IMR-90 (cell line): ENCODE measurements at regions not wholly inside any gene's neighbourhood (a gene's known extent, or its start where the extent isn't known, plus 50 kb on each side); places are given as distances from the start of the nearest gene placed in this dataset.

Source experiments
- ATAC-seq: fragments of 200-7000 bp; cut with Tn5 transposase; 2 replicates; pipeline ENCODE4 v1.9.1; 2020; ENCODE audit warnings: low read depth, mild to moderate bottlenecking, moderate library complexity
- BruUV-seq: library from RNA; stranded (reverse); fragments of 400-500 nt; replicated peaks from 2 replicates; lab custom pipeline; 2021; lab: Mats Ljungman, UMichigan
- CTCF ChIA-PET: fragments of 300-600 bp; formaldehyde crosslinking; extraction: SDS; loops from one replicate; lab custom pipeline; 2021; ENCODE audit warnings: antibody characterized with exemption; lab: Yijun Ruan, JAX
- POLR2A ChIA-PET: fragments of 300-600 bp; sonication (Branson Sonifier 250); formaldehyde crosslinking; loops from one replicate; lab custom pipeline; 2022; ENCODE audit warnings: antibody characterized with exemption; ENCODE audit not compliant: unreplicated experiment; lab: Charles Lee
- DNase-seq: peaks from one replicate; pipeline ENCODE4 v3.0.0; 2013
- H2AFZ ChIP-seq: replicated peaks from 2 replicates; pipeline ENCODE3; 2013; ENCODE audit warnings: low read length, mild to moderate bottlenecking; ENCODE audit not compliant: poor library complexity
- H2AK5ac ChIP-seq: 2 replicates; pipeline ENCODE4 v1.6.1; 2013; ENCODE audit warnings: low read depth, low read length, inconsistent platforms
- H2AK9ac ChIP-seq: replicated peaks from 2 replicates; pipeline ENCODE3; 2013; ENCODE audit warnings: mild to moderate bottlenecking, low read depth, low read length, moderate library complexity; ENCODE audit not compliant: poor library complexity
- H2BK120ac ChIP-seq: 2 replicates; pipeline ENCODE4 v1.6.1; 2013; ENCODE audit warnings: low read depth, low read length, inconsistent platforms
- H2BK15ac ChIP-seq: 3 replicates; pipeline ENCODE4 v1.6.1; 2013; ENCODE audit warnings: low read depth, low read length, inconsistent platforms
- H2BK20ac ChIP-seq: 2 replicates; pipeline ENCODE4 v1.6.1; 2013; ENCODE audit warnings: low read depth, mild to moderate bottlenecking, inconsistent platforms, low read length, moderate library complexity
- H2BK5ac ChIP-seq: 2 replicates; pipeline ENCODE4 v1.6.1; 2013; ENCODE audit warnings: mild to moderate bottlenecking, low read depth, low read length, inconsistent platforms; ENCODE audit not compliant: poor library complexity, severe bottlenecking
- H3K14ac ChIP-seq: replicated peaks from 2 replicates; pipeline ENCODE4 v1.6.1; 2013; ENCODE audit warnings: low read depth, low read length, inconsistent platforms
- H3K18ac ChIP-seq: 2 replicates; pipeline ENCODE4 v1.6.1; 2013; ENCODE audit warnings: low read depth, low read length, control low read depth
- H3K23ac ChIP-seq: 2 replicates; pipeline ENCODE4 v1.6.1; 2013; ENCODE audit warnings: low read depth, low read length, inconsistent platforms
- H3K27ac ChIP-seq: 2 replicates; pipeline ENCODE4 v1.5.1; 2013; ENCODE audit warnings: mild to moderate bottlenecking, control low read depth, low read length; ENCODE audit not compliant: insufficient read depth
- H3K27me3 ChIP-seq: 2 replicates; pipeline ENCODE4 v1.6.1; 2013; ENCODE audit warnings: low read length; ENCODE audit not compliant: control insufficient read depth, insufficient read depth
- H3K36me3 ChIP-seq: 2 replicates; pipeline ENCODE4 v1.6.1; 2013; ENCODE audit warnings: low read length, mixed read lengths; ENCODE audit not compliant: control insufficient read depth, insufficient read depth
- H3K4ac ChIP-seq: 2 replicates; pipeline ENCODE4 v1.6.1; 2013; ENCODE audit warnings: low read depth, low read length, inconsistent platforms
- H3K4me1 ChIP-seq: 2 replicates; pipeline ENCODE4 v1.6.1; 2013; ENCODE audit warnings: low read length, mixed read lengths; ENCODE audit not compliant: control insufficient read depth, insufficient read depth
- H3K4me2 ChIP-seq: 2 replicates; pipeline ENCODE4 v1.6.1; 2013; ENCODE audit warnings: low read depth, mild to moderate bottlenecking, control low read depth, low read length, moderate library complexity
- H3K4me3 ChIP-seq: 2 replicates; pipeline ENCODE4 v1.5.1; 2013; ENCODE audit warnings: low read depth, mild to moderate bottlenecking, control low read depth, low read length, moderate library complexity; ENCODE audit not compliant: insufficient read depth
- H3K56ac ChIP-seq: 2 replicates; pipeline ENCODE4 v1.6.1; 2013; ENCODE audit warnings: low read length, inconsistent platforms; ENCODE audit not compliant: insufficient read depth; ENCODE audit errors: extremely low read depth
- H3K79me1 ChIP-seq, 2 experiments: 2 replicates each; pipeline ENCODE4 v1.6.1; 2013; ENCODE audit warnings: low read length in 2 of 2, inconsistent platforms in 1 of 2, low read depth in 1 of 2
- H3K9ac ChIP-seq: 2 replicates; pipeline ENCODE4 v1.6.1; 2013; ENCODE audit warnings: low read depth, low read length, control low read depth
- H3K9me1 ChIP-seq: 2 replicates; pipeline ENCODE4 v1.6.1; 2013; ENCODE audit warnings: low read length, inconsistent platforms; ENCODE audit not compliant: insufficient read depth
- H3K9me3 ChIP-seq: 2 replicates; pipeline ENCODE4 v1.6.1; 2013; ENCODE audit warnings: low read length; ENCODE audit not compliant: control insufficient read depth, insufficient read depth
- H4K20me1 ChIP-seq: 2 replicates; pipeline ENCODE4 v1.6.1; 2013; ENCODE audit warnings: low read length, inconsistent platforms; ENCODE audit not compliant: insufficient read depth
- H4K5ac ChIP-seq: 2 replicates; pipeline ENCODE4 v1.6.1; 2013; ENCODE audit warnings: mild to moderate bottlenecking, low read depth, low read length, control low read depth
- H4K8ac ChIP-seq, 2 experiments: 2 replicates each; pipeline ENCODE4 v1.6.1; 2013; ENCODE audit warnings: low read depth in 2 of 2, low read length in 2 of 2, control low read depth in 1 of 2, inconsistent platforms in 1 of 2
- H4K91ac ChIP-seq: 2 replicates; pipeline ENCODE4 v1.6.1; 2013; ENCODE audit warnings: low read depth, low read length, inconsistent platforms; ENCODE audit not compliant: insufficient read depth
- MXI1 ChIP-seq: IDR thresholded peaks from 2 replicates; pipeline ENCODE4 v1.6.1; 2012; ENCODE audit warnings: low read depth, mild to moderate bottlenecking, low read length, moderate library complexity, borderline replicate concordance
- NFE2L2 ChIP-seq: fragments of 150-350 bp; IDR thresholded peaks from 2 replicates; pipeline ENCODE4 v1.6.1; 2016; ENCODE audit warnings: low read depth, mild to moderate bottlenecking, low read length
- POLR2A ChIP-seq: IDR thresholded peaks from 2 replicates; pipeline ENCODE4 v1.6.1; 2012; ENCODE audit warnings: mild to moderate bottlenecking, low read depth, low read length
- RAD21 ChIP-seq: IDR thresholded peaks from 2 replicates; pipeline ENCODE4 v1.6.1; 2012; ENCODE audit warnings: low read length, improper control_type of control experiment
- SMC3 ChIP-seq: fragments of 150-350 bp; IDR thresholded peaks from 2 replicates; pipeline ENCODE4 v1.6.1; 2016; ENCODE audit warnings: low read depth, mild to moderate bottlenecking, antibody characterized with exemption, low read length, moderate library complexity
- WGBS, 2 experiments: methylation state at CpG; one replicate each; pipeline versions ENCODE4 v1.1.5 to v1.1.7; 2013; ENCODE audit warnings: missing lambda C conversion rate in 2 of 2; ENCODE audit not compliant: insufficient read length in 1 of 2; ENCODE audit errors: extremely low coverage in 2 of 2; 5-methylcytosine and 5-hydroxymethylcytosine counted together
- dilution Hi-C: fragments of 300-500 bp; cut with HindIII; formaldehyde crosslinking; loops from one replicate; pipeline ENCODE4 v1.14.3; 2018; ENCODE audit warnings: low sequenced_read_pairs; ENCODE audit not compliant: unreplicated experiment
- in situ Hi-C: fragments of 300-500 bp; cut with MboI; formaldehyde crosslinking; loops from 3 replicates; pipeline ENCODE4 v1.14.3; 2019; ENCODE audit warnings: low sequenced_read_pairs, inconsistent platforms, mixed read lengths
- intact Hi-C: fragments of 100-400 bp; cut with micrococcal nuclease; formaldehyde crosslinking; loops from 2 replicates; pipeline ENCODE4 v1.10.0; 2022
- TF ChIP-seq, protein P1 (sequence below): fragments of 150-350 bp; IDR thresholded peaks from 2 replicates; pipeline ENCODE4 v1.6.1; 2017; ENCODE audit warnings: mild to moderate bottlenecking, antibody characterized with exemption, low read length, low read depth

DNA sequence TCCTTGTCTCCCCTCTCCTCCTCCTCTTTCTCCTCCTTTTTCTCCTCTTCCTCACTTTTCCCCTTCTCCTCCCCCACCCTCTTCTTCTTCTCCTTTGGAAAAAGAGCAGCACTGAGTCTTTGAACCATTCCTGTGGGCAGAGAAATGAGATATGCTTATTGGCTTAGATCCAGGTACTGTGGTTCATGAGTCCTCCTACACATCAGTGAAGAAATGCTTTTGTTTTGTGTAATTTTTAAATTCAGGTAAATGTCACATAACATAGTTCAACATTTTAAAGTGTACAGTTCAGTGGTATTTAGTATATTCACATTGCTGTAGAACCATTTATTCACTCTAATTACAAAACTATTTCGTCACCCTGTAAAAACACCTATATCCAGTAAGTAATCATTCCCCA is 402.1 kb downstream of the AACS start:
- Histone ChIP-seq H3K4ac (no peak overlapping the region), H4K20me1 (no peaks in the 10 kb centered on the region), H3K36me3 (no peaks in the 10 kb centered on the region), H2BK120ac (no peak overlapping the region), H3K4me2 (no peak overlapping the region), H3K9me1 (no peaks in the 10 kb centered on the region), H3K79me1 (no peaks in the 10 kb centered on the region), H3K9ac (no peak overlapping the region), H4K91ac (no peak overlapping the region), H4K8ac (no peak overlapping the region), H2BK20ac (no peak overlapping the region), H4K5ac (no peak overlapping the region), H2AK9ac (no peak overlapping the region), H3K14ac (no peak overlapping the region), H2BK15ac (no peak overlapping the region), H2BK5ac (no peak overlapping the region), H2AK5ac (no peak overlapping the region), H3K4me3 (no peak overlapping the region), H3K23ac (no peak overlapping the region), H3K56ac (no peak overlapping the region), H3K4me1 (no peaks in the 10 kb centered on the region), H2AFZ (no peak overlapping the region), H3K9me3 (peaks cover 32% of the 10 kb centered on the region), H3K18ac (no peak overlapping the region), H3K27ac (no peak overlapping the region), H3K27me3 (no peaks in the 10 kb centered on the region)
- BruUV-seq = no TSS peak
- intact Hi-C loops = no loop called here
- ATAC-seq (no peak), DNase-seq (no peak)
- dilution Hi-C loops = no loop called here
- no peak for TF ChIP-seq NFE2L2
- TF ChIP-seq, protein P1, sequence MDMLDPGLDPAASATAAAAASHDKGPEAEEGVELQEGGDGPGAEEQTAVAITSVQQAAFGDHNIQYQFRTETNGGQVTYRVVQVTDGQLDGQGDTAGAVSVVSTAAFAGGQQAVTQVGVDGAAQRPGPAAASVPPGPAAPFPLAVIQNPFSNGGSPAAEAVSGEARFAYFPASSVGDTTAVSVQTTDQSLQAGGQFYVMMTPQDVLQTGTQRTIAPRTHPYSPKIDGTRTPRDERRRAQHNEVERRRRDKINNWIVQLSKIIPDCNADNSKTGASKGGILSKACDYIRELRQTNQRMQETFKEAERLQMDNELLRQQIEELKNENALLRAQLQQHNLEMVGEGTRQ = no peak
- no peak for TF ChIP-seq MXI1
- no peak for TF ChIP-seq SMC3
- no peak for TF ChIP-seq POLR2A
- no peak for TF ChIP-seq RAD21
- in situ Hi-C loops = no loop called here
- WGBS, 2 experiments = no CpG with 5 or more reads among the region's 1 CpG
- ChIA-PET CTCF (no interaction called here), POLR2A (no interaction called here)
